Adrenal gland (tissue), 5 donors: ENCODE measurements at regions not wholly inside any gene's neighbourhood (a gene's known extent, or its start where the extent isn't known, plus 50 kb on each side); places are given as distances from the start of the nearest gene placed in this dataset.

Experiments
- POLR2A ChIP-seq, 2 donors: fragments of 450-650 bp; IDR thresholded peaks; one replicate each; pipeline ENCODE4 v1.6.1; 2017; ENCODE audit warnings: antibody characterized with exemption in 2 of 2, mild to moderate bottlenecking in 2 of 2, moderate library complexity in 1 of 2
- TF ChIP-seq, protein P1 (sequence below), 6 experiments: fragments of 450-650 bp in 4 of 6; fragments of 200-600 bp in 2 of 6; sonication (generic) in 1 of 6; IDR thresholded peaks; 1 replicate in 5 of 6; 2 replicates in 1 of 6; pipeline versions ENCODE4 v1.5.1 to v1.8.0; 2016 to 2021; ENCODE audit warnings: antibody characterized with exemption in 6 of 6, mild to moderate bottlenecking in 2 of 6, moderate library complexity in 1 of 6
- donor health status: DM: no; HTN: no; CAD: no.

DNA sequence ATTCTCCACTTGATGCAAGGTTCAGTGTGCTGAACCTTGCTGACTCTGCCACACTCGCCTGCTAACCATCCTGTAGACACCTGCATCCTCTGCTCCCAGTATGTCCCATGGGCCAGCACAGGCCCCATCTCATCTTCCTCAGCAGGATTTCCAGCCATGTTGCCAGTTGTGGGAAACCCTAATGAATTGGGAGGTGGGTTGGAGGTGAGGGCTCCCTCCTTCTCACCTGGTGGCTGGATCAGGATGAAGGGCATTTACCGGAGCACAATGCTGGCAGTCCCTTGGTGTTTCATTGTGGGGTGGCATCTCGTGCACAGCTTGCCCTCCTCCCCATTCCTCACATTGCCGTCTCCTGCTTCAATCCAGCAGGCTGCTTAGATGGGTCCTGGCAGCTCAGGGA is 204.3 kb upstream of the FOXQ1 start:
- TF ChIP-seq POLR2A (IDR thresholded peaks at IDR 0.05), result no peak
- TF ChIP-seq, protein P1, sequence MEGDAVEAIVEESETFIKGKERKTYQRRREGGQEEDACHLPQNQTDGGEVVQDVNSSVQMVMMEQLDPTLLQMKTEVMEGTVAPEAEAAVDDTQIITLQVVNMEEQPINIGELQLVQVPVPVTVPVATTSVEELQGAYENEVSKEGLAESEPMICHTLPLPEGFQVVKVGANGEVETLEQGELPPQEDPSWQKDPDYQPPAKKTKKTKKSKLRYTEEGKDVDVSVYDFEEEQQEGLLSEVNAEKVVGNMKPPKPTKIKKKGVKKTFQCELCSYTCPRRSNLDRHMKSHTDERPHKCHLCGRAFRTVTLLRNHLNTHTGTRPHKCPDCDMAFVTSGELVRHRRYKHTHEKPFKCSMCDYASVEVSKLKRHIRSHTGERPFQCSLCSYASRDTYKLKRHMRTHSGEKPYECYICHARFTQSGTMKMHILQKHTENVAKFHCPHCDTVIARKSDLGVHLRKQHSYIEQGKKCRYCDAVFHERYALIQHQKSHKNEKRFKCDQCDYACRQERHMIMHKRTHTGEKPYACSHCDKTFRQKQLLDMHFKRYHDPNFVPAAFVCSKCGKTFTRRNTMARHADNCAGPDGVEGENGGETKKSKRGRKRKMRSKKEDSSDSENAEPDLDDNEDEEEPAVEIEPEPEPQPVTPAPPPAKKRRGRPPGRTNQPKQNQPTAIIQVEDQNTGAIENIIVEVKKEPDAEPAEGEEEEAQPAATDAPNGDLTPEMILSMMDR (IDR thresholded peaks at IDR 0.05), result no peak
